Mesendoderm (in vitro differentiated cells): ENCODE measurements at regions not wholly inside any gene's neighbourhood (a gene's known extent, or its start where the extent isn't known, plus 50 kb on each side); places are given as distances from the start of the nearest gene placed in this dataset.

Source experiments
- DNase-seq: peaks from one replicate; pipeline ENCODE4 v3.0.0; 2013
- H2AK5ac ChIP-seq: 2 replicates; pipeline ENCODE4 v1.6.1; 2013; ENCODE audit warnings: low read length, inconsistent platforms
- H2BK120ac ChIP-seq: 2 replicates; pipeline ENCODE4 v1.6.1; 2013; ENCODE audit warnings: low read depth, mild to moderate bottlenecking, low read length, moderate library complexity, mixed read lengths
- H2BK15ac ChIP-seq: replicated peaks from 2 replicates; pipeline ENCODE4 v1.6.1; 2013; ENCODE audit warnings: low read depth, mild to moderate bottlenecking, moderate library complexity
- H2BK5ac ChIP-seq: 2 replicates; pipeline ENCODE4 v1.6.1; 2013; ENCODE audit warnings: low read length, inconsistent platforms
- H3K18ac ChIP-seq: 2 replicates; pipeline ENCODE4 v1.6.1; 2013; ENCODE audit warnings: mild to moderate bottlenecking, low read length, mixed read lengths
- H3K23ac ChIP-seq: one replicate; pipeline ENCODE4 v1.6.1; 2013; ENCODE audit warnings: low read length
- H3K27ac ChIP-seq: 2 replicates; pipeline ENCODE4 v1.5.1; 2013; ENCODE audit warnings: low read depth, mild to moderate bottlenecking, inconsistent platforms, low read length, moderate library complexity
- H3K27me3 ChIP-seq: 2 replicates; pipeline ENCODE4 v1.6.1; 2013; ENCODE audit warnings: low read length, control low read depth, mild to moderate bottlenecking, inconsistent platforms; ENCODE audit not compliant: insufficient read depth, poor library complexity
- H3K36me3 ChIP-seq: 2 replicates; pipeline ENCODE4 v1.6.1; 2013; ENCODE audit warnings: low read length, inconsistent platforms; ENCODE audit not compliant: control insufficient read depth, insufficient read depth
- H3K4ac ChIP-seq: one replicate; pipeline ENCODE4 v1.6.1; 2013; ENCODE audit warnings: low read depth, mild to moderate bottlenecking, low read length, moderate library complexity
- H3K4me1 ChIP-seq: 2 replicates; pipeline ENCODE4 v1.6.1; 2013; ENCODE audit warnings: low read depth, low read length, inconsistent platforms; ENCODE audit not compliant: control insufficient read depth
- H3K4me2 ChIP-seq: 2 replicates; pipeline ENCODE4 v1.6.1; 2013; ENCODE audit warnings: low read length
- H3K4me3 ChIP-seq: 2 replicates; pipeline ENCODE4 v1.5.1; 2013; ENCODE audit warnings: mild to moderate bottlenecking, low read length
- H3K56ac ChIP-seq: one replicate; pipeline ENCODE4 v1.6.1; 2013; ENCODE audit warnings: low read length
- H3K79me1 ChIP-seq: 2 replicates; pipeline ENCODE4 v1.6.1; 2013; ENCODE audit warnings: low read length, inconsistent platforms
- H3K79me2 ChIP-seq: 2 replicates; pipeline ENCODE4 v1.6.1; 2013; ENCODE audit warnings: mild to moderate bottlenecking, low read length; ENCODE audit not compliant: control insufficient read depth, insufficient read depth
- H3K9ac ChIP-seq: 2 replicates; pipeline ENCODE4 v1.6.1; 2013; ENCODE audit warnings: low read length, inconsistent platforms
- H4K5ac ChIP-seq: one replicate; pipeline ENCODE4 v1.6.1; 2013; ENCODE audit warnings: low read length
- H4K8ac ChIP-seq: one replicate; pipeline ENCODE4 v1.6.1; 2013; ENCODE audit warnings: low read depth, mild to moderate bottlenecking, control low read depth, low read length, moderate library complexity
- WGBS: extraction: QIAGEN DNeasy Blood & Tissue Kit; methylation state at CpG from one replicate; pipeline ENCODE4 v1.1.7; 2013; ENCODE audit warnings: low lambda C conversion rate, missing lambda C conversion rate; ENCODE audit not compliant: insufficient coverage; ENCODE audit errors: extremely low coverage; 5-methylcytosine and 5-hydroxymethylcytosine counted together

- H2AK5ac ChIP-seq = no peak overlapping the region
- no peaks in the 10 kb centered on the region for H3K4me1 ChIP-seq
- no peak overlapping the region for H4K8ac ChIP-seq
- WGBS = no CpG with 5 or more reads among the region's 2 CpGs
- H3K79me1 ChIP-seq = no peaks in the 10 kb centered on the region
- H3K23ac ChIP-seq = no peak overlapping the region
- H2BK15ac ChIP-seq = no peak overlapping the region
- no peak overlapping the region for H3K4me2 ChIP-seq
- H4K5ac ChIP-seq = no peak overlapping the region
- H3K4ac ChIP-seq = no peak overlapping the region
- no peaks in the 10 kb centered on the region for H3K27me3 ChIP-seq
- H3K56ac ChIP-seq = no peak overlapping the region
- H3K9ac ChIP-seq = no peak overlapping the region
- no peak overlapping the region for H2BK5ac ChIP-seq
- DNase-seq = no peak
- H3K27ac ChIP-seq = no peak overlapping the region
- H3K36me3 ChIP-seq = no peaks in the 10 kb centered on the region
- no peaks in the 10 kb centered on the region for H3K79me2 ChIP-seq
- H3K4me3 ChIP-seq = no peak overlapping the region
- no peak overlapping the region for H2BK120ac ChIP-seq
- no peak overlapping the region for H3K18ac ChIP-seq
These were observed 610.0 kb upstream of the RAB6C start for GRCh38 chr2:129369437-129369836.

GRCh38 chr2:129374452-129374851, 605.0 kb upstream of the RAB6C start:
- WGBS = no CpG with 5 or more reads among the region's 7 CpGs
- H3K23ac ChIP-seq = no peak overlapping the region
- no peak for DNase-seq

GRCh38 chr2:129375632-129376425, 603.6 kb upstream of the RAB6C start:
- no peak overlapping the region for H2BK5ac ChIP-seq
- DNase-seq = no peak
- no peaks in the 10 kb centered on the region for H3K79me2 ChIP-seq
- no peaks in the 10 kb centered on the region for H3K79me1 ChIP-seq
- no peak overlapping the region for H3K4me3 ChIP-seq
- no CpG with 5 or more reads among the region's 13 CpGs for WGBS
- H3K36me3 ChIP-seq = no peaks in the 10 kb centered on the region
- H3K23ac ChIP-seq = no peak overlapping the region
- H4K5ac ChIP-seq = no peak overlapping the region
- no peak overlapping the region for H2BK15ac ChIP-seq
- H3K4me1 ChIP-seq = no peaks in the 10 kb centered on the region
- no peak overlapping the region for H3K4ac ChIP-seq
- H3K4me2 ChIP-seq = no peak overlapping the region
- H2AK5ac ChIP-seq = no peak overlapping the region
- no peak overlapping the region for H4K8ac ChIP-seq
- no peak overlapping the region for H3K27ac ChIP-seq
- H3K56ac ChIP-seq = no peak overlapping the region
- H3K27me3 ChIP-seq = no peaks in the 10 kb centered on the region
- no peak overlapping the region for H2BK120ac ChIP-seq
- no peak overlapping the region for H3K18ac ChIP-seq
- H3K9ac ChIP-seq = no peak overlapping the region

More at GRCh38 chr2:129374452-129374851, 605.0 kb upstream of the RAB6C start:
- Histone ChIP-seq H2BK15ac (no peak overlapping the region), H2BK5ac (no peak overlapping the region), H3K79me1 (no peaks in the 10 kb centered on the region), H2AK5ac (no peak overlapping the region), H3K4me1 (no peaks in the 10 kb centered on the region), H3K27ac (no peak overlapping the region), H3K4me3 (no peak overlapping the region), H4K5ac (no peak overlapping the region), H3K56ac (no peak overlapping the region), H3K79me2 (no peaks in the 10 kb centered on the region), H3K18ac (no peak overlapping the region), H3K27me3 (no peaks in the 10 kb centered on the region), H3K4ac (no peak overlapping the region), H4K8ac (no peak overlapping the region), H3K36me3 (no peaks in the 10 kb centered on the region), H3K4me2 (no peak overlapping the region), H3K9ac (no peak overlapping the region), H2BK120ac (no peak overlapping the region)

- Histone ChIP-seq H3K79me1 (no peaks in the 10 kb centered on the region), H3K4ac (no peak overlapping the region), H4K8ac (no peak overlapping the region), H3K4me2 (no peak overlapping the region), H2BK120ac (no peak overlapping the region), H2BK5ac (no peak overlapping the region), H3K56ac (no peak overlapping the region), H2BK15ac (no peak overlapping the region), H3K4me1 (no peaks in the 10 kb centered on the region), H3K23ac (no peak overlapping the region), H3K9ac (no peak overlapping the region), H4K5ac (no peak overlapping the region), H3K27ac (no peak overlapping the region), H3K79me2 (no peaks in the 10 kb centered on the region), H3K36me3 (no peaks in the 10 kb centered on the region), H3K4me3 (no peak overlapping the region), H3K27me3 (no peaks in the 10 kb centered on the region), H2AK5ac (no peak overlapping the region), H3K18ac (no peak overlapping the region)
- DNase-seq = peak; percentile 20
- no CpG with 5 or more reads among the region's 16 CpGs for WGBS
These were observed 602.9 kb upstream of the RAB6C start for GRCh38 chr2:129376426-129377077.

GRCh38 chr2:129377078-129377469, 602.4 kb upstream of the RAB6C start:
- Histone ChIP-seq H3K27ac (no peak overlapping the region), H3K36me3 (no peaks in the 10 kb centered on the region), H4K8ac (no peak overlapping the region), H3K9ac (no peak overlapping the region), H3K4me2 (no peak overlapping the region), H3K4ac (no peak overlapping the region), H3K79me1 (no peaks in the 10 kb centered on the region), H3K56ac (no peak overlapping the region), H2BK5ac (no peak overlapping the region), H3K4me1 (no peaks in the 10 kb centered on the region), H3K18ac (no peak overlapping the region), H3K23ac (no peak overlapping the region), H3K27me3 (no peaks in the 10 kb centered on the region), H2AK5ac (no peak overlapping the region), H4K5ac (no peak overlapping the region), H2BK120ac (no peak overlapping the region), H3K79me2 (no peaks in the 10 kb centered on the region), H3K4me3 (no peak overlapping the region), H2BK15ac (no peak overlapping the region)
- no CpG with 5 or more reads among the region's 4 CpGs for WGBS
- no peak for DNase-seq
